CD4-positive, alpha-beta T cell (primary cell): ENCODE measurements at regions not wholly inside any gene's neighbourhood (a gene's known extent, or its start where the extent isn't known, plus 50 kb on each side); places are given as distances from the start of the nearest gene placed in this dataset.

ENCODE experiments used
- ATAC-seq: fragments of 200-7000 bp; cut with Tn5 transposase; one replicate; pipeline ENCODE4 v1.10.0; 2022; ENCODE audit warnings: mild to moderate bottlenecking; ENCODE audit not compliant: poor library complexity
- CTCF ChIA-PET: fragments of 350-600 bp; sonication (Branson Sonifier 250); formaldehyde crosslinking; loops from one replicate; lab custom pipeline; 2021; ENCODE audit warnings: antibody characterized with exemption, inconsistent platforms; lab: Charles Lee
- POLR2A ChIA-PET: fragments of 350-600 bp; sonication (Branson Sonifier 250); formaldehyde crosslinking; loops from one replicate; lab custom pipeline; 2021; ENCODE audit warnings: antibody characterized with exemption, inconsistent platforms; lab: Charles Lee
- DNase-seq, 14 experiments: peaks; one replicate each; pipeline ENCODE4 v3.0.0-alpha.2; 2013 to 2020; ENCODE audit warnings: mixed read lengths in 2 of 14
- H3K27ac ChIP-seq, 2 donors: one replicate each; pipeline versions ENCODE4 v1.5.1 to v1.7.0; 2013; ENCODE audit warnings: low read length in 2 of 2, low read depth in 1 of 2, mild to moderate bottlenecking in 1 of 2
- H3K27me3 ChIP-seq, 2 experiments: 1 replicate in 1 of 2; 2 replicates in 1 of 2; pipeline versions ENCODE4 v1.6.1 to v1.7.0; 2013; ENCODE audit warnings: low read length in 2 of 2, control low read depth in 1 of 2, mild to moderate bottlenecking in 1 of 2, moderate library complexity in 1 of 2; ENCODE audit not compliant: insufficient read depth in 2 of 2, control insufficient read depth in 1 of 2
- H3K36me3 ChIP-seq: one replicate; pipeline ENCODE4 v1.6.1; 2013; ENCODE audit warnings: low read length, control low read depth; ENCODE audit not compliant: insufficient read depth
- H3K4me1 ChIP-seq: one replicate; pipeline ENCODE4 v1.6.1; 2013; ENCODE audit warnings: low read length, control low read depth; ENCODE audit not compliant: insufficient read depth
- H3K4me3 ChIP-seq: one replicate; pipeline ENCODE4 v1.5.1; 2013; ENCODE audit warnings: mild to moderate bottlenecking, low read length, moderate library complexity
- H3K9me3 ChIP-seq, 2 experiments: 1 replicate in 1 of 2; 2 replicates in 1 of 2; pipeline versions ENCODE4 v1.6.1 to v1.7.0; 2013; ENCODE audit warnings: low read length in 2 of 2, mild to moderate bottlenecking in 2 of 2, control low read depth in 1 of 2, moderate library complexity in 1 of 2; ENCODE audit not compliant: control insufficient read depth in 1 of 2, insufficient read depth in 1 of 2
- H3K27ac Mint-ChIP-seq: one replicate; pipeline ENCODE4 v1.8.0; 2020; ENCODE audit warnings: mixed read lengths
- H3K27me3 Mint-ChIP-seq: one replicate; pipeline ENCODE4 v1.8.0; 2021; ENCODE audit warnings: mixed read lengths
- H3K36me3 Mint-ChIP-seq: one replicate; pipeline ENCODE4 v1.8.0; 2021; ENCODE audit warnings: low read depth, mixed read lengths
- H3K4me1 Mint-ChIP-seq: one replicate; pipeline ENCODE4 v1.8.0; 2021; ENCODE audit warnings: low read depth, mixed read lengths
- H3K4me3 Mint-ChIP-seq: one replicate; pipeline ENCODE4 v1.8.0; 2020; ENCODE audit warnings: mild to moderate bottlenecking, mixed read lengths
- H3K9me3 Mint-ChIP-seq: one replicate; pipeline ENCODE4 v1.8.0; 2020; ENCODE audit warnings: mixed read lengths
- CTCF ChIP-seq: fragments of 200-600 bp; IDR thresholded peaks from one replicate; pipeline ENCODE4 v1.8.0; 2022; ENCODE audit warnings: antibody characterized with exemption, mild to moderate bottlenecking
- intact Hi-C, 2 experiments: fragments of 100-400 bp; cut with DNase I in 1 of 2; cut with micrococcal nuclease in 1 of 2; formaldehyde crosslinking; loops; one replicate each; pipeline versions ENCODE4 v1.15.1 to v1.9.0; 2023 to 2025; cut with DNase I, micrococcal nuclease

- intact Hi-C loops: loop anchor here (5.0 to 10.0 kb wide), 3 partner anchors 1125 to 1288 kb away; no protein-coding TSS in a partner anchor
- Histone ChIP-seq H3K27ac (no peak overlapping the region), H3K4me1 (peaks cover 4% of the 10 kb centered on the region), H3K9me3 (no peaks in the 10 kb centered on the region), H3K36me3 (no peaks in the 10 kb centered on the region), H3K4me3 (no peak overlapping the region), H3K27me3 (peaks cover 0 to 24% of the 10 kb centered on the region in 2 experiments)
- ATAC-seq (no peak), DNase-seq (no peak)
- ChIA-PET CTCF (interaction anchor here (1.8 kb wide), 1 partner anchor 93 kb away, joined by 4 read pairs; no protein-coding TSS in a partner anchor), POLR2A (no interaction called here)
- peaks cover 10% of the 10 kb centered on the region for H3K4me1 Mint-ChIP-seq
- no peak overlapping the region for H3K27ac Mint-ChIP-seq
- peaks cover 25% of the 10 kb centered on the region for H3K27me3 Mint-ChIP-seq
- no peak for TF ChIP-seq CTCF
- H3K9me3 Mint-ChIP-seq: no peaks in the 10 kb centered on the region
- H3K4me3 Mint-ChIP-seq: no peak overlapping the region
- no peaks in the 10 kb centered on the region for H3K36me3 Mint-ChIP-seq
These were observed 201.3 kb downstream of the REEP3 start for GRCh38 chr10:63722537-63722936.

GRCh38 chr10:63723320-63723719 lies 202.1 kb downstream of the REEP3 start:
- no peak for ATAC-seq
- POLR2A ChIA-PET: no interaction called here
- Mint-ChIP-seq H3K4me1 (peaks cover 10% of the 10 kb centered on the region), H3K36me3 (no peaks in the 10 kb centered on the region), H3K4me3 (no peak overlapping the region), H3K27ac (no peak overlapping the region), H3K27me3 (peaks cover 33% of the 10 kb centered on the region), H3K9me3 (no peaks in the 10 kb centered on the region)
- Histone ChIP-seq H3K27me3 (peaks cover 0 to 24% of the 10 kb centered on the region in 2 experiments), H3K4me1 (peaks cover 4% of the 10 kb centered on the region), H3K4me3 (no peak overlapping the region), H3K36me3 (no peaks in the 10 kb centered on the region), H3K27ac (no peak overlapping the region), H3K9me3 (no peaks in the 10 kb centered on the region)
- no peak for DNase-seq
- no peak for TF ChIP-seq CTCF
- CTCF ChIA-PET: no interaction called here
- intact Hi-C loops: loop anchor here (5.0 to 10.0 kb wide), 3 partner anchors 1126 to 1289 kb away; no protein-coding TSS in a partner anchor

GRCh38 chr10:63723741-63724140 lies 202.5 kb downstream of the REEP3 start:
- Mint-ChIP-seq H3K36me3 (no peaks in the 10 kb centered on the region), H3K27me3 (peaks cover 37% of the 10 kb centered on the region), H3K4me1 (peaks cover 10% of the 10 kb centered on the region), H3K4me3 (no peak overlapping the region), H3K9me3 (no peaks in the 10 kb centered on the region), H3K27ac (no peak overlapping the region)
- Histone ChIP-seq H3K36me3 (no peaks in the 10 kb centered on the region), H3K27ac (no peak overlapping the region), H3K27me3 (peaks cover 0 to 24% of the 10 kb centered on the region in 2 experiments), H3K4me3 (no peak overlapping the region), H3K9me3 (no peaks in the 10 kb centered on the region), H3K4me1 (peaks cover 4% of the 10 kb centered on the region)
- DNase-seq (no peak), ATAC-seq (no peak)
- CTCF ChIA-PET: no interaction called here
- intact Hi-C loops: loop anchor here (5.0 to 10.0 kb wide), 3 partner anchors 1126 to 1289 kb away; no protein-coding TSS in a partner anchor
- POLR2A ChIA-PET: no interaction called here
- no peak for TF ChIP-seq CTCF
